ENCODE measurements at regions not wholly inside any gene's neighbourhood (a gene's known extent, or its start where the extent isn't known, plus 50 kb on each side); places are given as distances from the start of the nearest gene placed in this dataset.

GRCh38 chr5:30734118-30734517 lies 459.4 kb upstream of the CDH6 start:
- TF ChIP-seq POLR2A (IDR thresholded peaks at IDR 0.05), result no peak
- TF ChIP-seq, protein P1, sequence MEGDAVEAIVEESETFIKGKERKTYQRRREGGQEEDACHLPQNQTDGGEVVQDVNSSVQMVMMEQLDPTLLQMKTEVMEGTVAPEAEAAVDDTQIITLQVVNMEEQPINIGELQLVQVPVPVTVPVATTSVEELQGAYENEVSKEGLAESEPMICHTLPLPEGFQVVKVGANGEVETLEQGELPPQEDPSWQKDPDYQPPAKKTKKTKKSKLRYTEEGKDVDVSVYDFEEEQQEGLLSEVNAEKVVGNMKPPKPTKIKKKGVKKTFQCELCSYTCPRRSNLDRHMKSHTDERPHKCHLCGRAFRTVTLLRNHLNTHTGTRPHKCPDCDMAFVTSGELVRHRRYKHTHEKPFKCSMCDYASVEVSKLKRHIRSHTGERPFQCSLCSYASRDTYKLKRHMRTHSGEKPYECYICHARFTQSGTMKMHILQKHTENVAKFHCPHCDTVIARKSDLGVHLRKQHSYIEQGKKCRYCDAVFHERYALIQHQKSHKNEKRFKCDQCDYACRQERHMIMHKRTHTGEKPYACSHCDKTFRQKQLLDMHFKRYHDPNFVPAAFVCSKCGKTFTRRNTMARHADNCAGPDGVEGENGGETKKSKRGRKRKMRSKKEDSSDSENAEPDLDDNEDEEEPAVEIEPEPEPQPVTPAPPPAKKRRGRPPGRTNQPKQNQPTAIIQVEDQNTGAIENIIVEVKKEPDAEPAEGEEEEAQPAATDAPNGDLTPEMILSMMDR (IDR thresholded peaks at IDR 0.05), result no peak

Measured in testis (tissue), 2 donors.